ENCODE measurements at regions not wholly inside any gene's neighbourhood (a gene's known extent, or its start where the extent isn't known, plus 50 kb on each side); places are given as distances from the start of the nearest gene placed in this dataset.

DNA sequence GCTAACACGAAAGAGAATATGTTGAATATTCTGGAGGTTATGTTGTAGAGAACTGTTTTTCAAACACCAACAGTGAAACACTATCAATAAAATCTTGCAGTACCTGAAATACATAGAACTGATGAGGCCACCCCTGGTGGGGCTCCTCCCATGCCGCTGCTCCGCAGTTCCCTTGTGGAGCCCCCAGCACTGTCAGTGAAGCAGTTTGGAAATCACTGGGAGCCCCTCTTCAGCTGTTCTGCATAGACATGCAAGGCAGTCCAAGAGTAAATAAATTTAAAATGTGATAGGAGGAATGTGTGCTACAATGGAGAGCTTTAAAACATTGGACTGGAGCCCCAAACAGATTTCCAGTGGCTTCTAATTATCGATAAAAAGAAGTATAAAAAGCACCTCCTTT lies 189.4 kb downstream of the FNDC1 start:
- Histone ChIP-seq H3K36me3 (no peaks in the 10 kb centered on the region), H3K4me1 (no peaks in the 10 kb centered on the region), H3K9me3 (no peaks in the 10 kb centered on the region), H3K4me3 (no peak overlapping the region), H3K27me3 (no peaks in the 10 kb centered on the region), H3K27ac (no peak overlapping the region)
- TF ChIP-seq, protein P1, sequence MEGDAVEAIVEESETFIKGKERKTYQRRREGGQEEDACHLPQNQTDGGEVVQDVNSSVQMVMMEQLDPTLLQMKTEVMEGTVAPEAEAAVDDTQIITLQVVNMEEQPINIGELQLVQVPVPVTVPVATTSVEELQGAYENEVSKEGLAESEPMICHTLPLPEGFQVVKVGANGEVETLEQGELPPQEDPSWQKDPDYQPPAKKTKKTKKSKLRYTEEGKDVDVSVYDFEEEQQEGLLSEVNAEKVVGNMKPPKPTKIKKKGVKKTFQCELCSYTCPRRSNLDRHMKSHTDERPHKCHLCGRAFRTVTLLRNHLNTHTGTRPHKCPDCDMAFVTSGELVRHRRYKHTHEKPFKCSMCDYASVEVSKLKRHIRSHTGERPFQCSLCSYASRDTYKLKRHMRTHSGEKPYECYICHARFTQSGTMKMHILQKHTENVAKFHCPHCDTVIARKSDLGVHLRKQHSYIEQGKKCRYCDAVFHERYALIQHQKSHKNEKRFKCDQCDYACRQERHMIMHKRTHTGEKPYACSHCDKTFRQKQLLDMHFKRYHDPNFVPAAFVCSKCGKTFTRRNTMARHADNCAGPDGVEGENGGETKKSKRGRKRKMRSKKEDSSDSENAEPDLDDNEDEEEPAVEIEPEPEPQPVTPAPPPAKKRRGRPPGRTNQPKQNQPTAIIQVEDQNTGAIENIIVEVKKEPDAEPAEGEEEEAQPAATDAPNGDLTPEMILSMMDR (IDR thresholded peaks at IDR 0.05), result no peak
- TF ChIP-seq POLR2A (IDR thresholded peaks at IDR 0.05), result no peak
- DNase-seq, result no peak

GRCh38 chr6:159357211-159357915 lies 188.2 kb downstream of the FNDC1 start:
- H3K4me1 ChIP-seq, result no peaks in the 10 kb centered on the region
- H3K4me3 ChIP-seq, result no peak overlapping the region
- H3K36me3 ChIP-seq, result no peaks in the 10 kb centered on the region
- DNase-seq, result no peak
- no peak for TF ChIP-seq POLR2A (IDR thresholded peaks at IDR 0.05)
- TF ChIP-seq, protein P1 (IDR thresholded peaks at IDR 0.05), result no peak
- no peaks in the 10 kb centered on the region for H3K27me3 ChIP-seq
- H3K9me3 ChIP-seq, result no peaks in the 10 kb centered on the region
- H3K27ac ChIP-seq, result no peak overlapping the region

DNA sequence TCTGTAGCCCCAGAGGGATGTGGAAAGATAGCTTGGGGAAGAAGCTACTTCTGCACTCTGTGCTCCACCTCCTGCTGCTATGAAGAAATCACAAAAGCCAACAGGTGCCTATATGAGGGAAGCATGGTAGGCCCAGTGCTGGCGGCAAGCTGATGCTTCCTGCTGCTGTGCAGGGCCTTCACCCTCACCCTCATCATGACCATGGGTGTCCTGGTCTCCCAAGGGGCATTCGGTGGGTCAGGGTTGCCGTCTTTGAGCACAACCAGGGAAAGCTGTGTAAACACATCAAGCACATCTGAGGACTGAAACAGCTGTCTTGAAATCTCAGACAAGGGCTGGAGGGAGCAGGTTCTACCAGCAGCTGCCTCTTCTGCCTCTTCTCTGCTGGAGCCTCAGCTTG lies 184.0 kb downstream of the FNDC1 start:
- Histone ChIP-seq H3K9me3 (no peaks in the 10 kb centered on the region), H3K27me3 (no peaks in the 10 kb centered on the region), H3K4me3 (no peak overlapping the region), H3K27ac (no peak overlapping the region), H3K4me1 (no peaks in the 10 kb centered on the region), H3K36me3 (no peaks in the 10 kb centered on the region)
- TF ChIP-seq, protein P1 (IDR thresholded peaks at IDR 0.05), result no peak
- no peak for TF ChIP-seq POLR2A (IDR thresholded peaks at IDR 0.05)
- DNase-seq, result no peak

GRCh38 chr6:159351707-159352106 lies 182.5 kb downstream of the FNDC1 start:
- Histone ChIP-seq H3K4me1 (no peaks in the 10 kb centered on the region), H3K9me3 (no peaks in the 10 kb centered on the region)
- TF ChIP-seq POLR2A (IDR thresholded peaks at IDR 0.05), result no peak
- TF ChIP-seq, protein P1 (IDR thresholded peaks at IDR 0.05), result no peak

DNA sequence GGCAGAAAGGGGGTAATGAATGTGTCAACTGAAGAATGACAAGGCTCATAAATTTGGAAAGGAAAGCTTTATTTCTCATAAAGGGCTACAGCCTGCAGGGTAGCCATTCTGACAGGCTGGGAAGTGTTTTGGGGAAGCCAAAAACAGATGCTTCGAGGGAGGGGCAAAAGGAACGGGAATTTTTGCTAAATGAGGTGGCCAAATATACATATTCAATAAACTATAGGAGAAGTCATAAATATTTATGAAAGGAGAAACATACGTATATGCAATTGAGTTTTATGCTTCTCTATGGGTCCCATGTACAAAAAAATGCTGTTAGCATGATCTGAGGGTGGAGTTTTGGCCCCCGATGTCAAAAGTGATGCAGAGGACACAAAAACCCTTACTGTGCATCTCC lies 180.7 kb downstream of the FNDC1 start:
- Histone ChIP-seq H3K36me3 (no peaks in the 10 kb centered on the region), H3K9me3 (no peaks in the 10 kb centered on the region), H3K27ac (no peak overlapping the region), H3K27me3 (no peaks in the 10 kb centered on the region), H3K4me3 (no peak overlapping the region), H3K4me1 (no peaks in the 10 kb centered on the region)
- DNase-seq, result no peak
- no peak for TF ChIP-seq POLR2A (IDR thresholded peaks at IDR 0.05)
- TF ChIP-seq, protein P1 (IDR thresholded peaks at IDR 0.05), result no peak

More at GRCh38 chr6:159351707-159352106, 182.5 kb downstream of the FNDC1 start:
- no peak overlapping the region for H3K27ac ChIP-seq
- H3K36me3 ChIP-seq, result no peaks in the 10 kb centered on the region
- no peaks in the 10 kb centered on the region for H3K27me3 ChIP-seq
- no peak overlapping the region for H3K4me3 ChIP-seq
- DNase-seq, result no peak
